ENCODE measurements at regions not wholly inside any gene's neighbourhood (a gene's known extent, or its start where the extent isn't known, plus 50 kb on each side); places are given as distances from the start of the nearest gene placed in this dataset.
"Not testable (repeated sequence)": the region's sequence is repeated elsewhere in the genome, so short reads cannot be mapped to it uniquely, and the experiment has no call there.

GRCh38 chr10:32143302-32143847 lies 87.2 kb upstream of the KIF5B start:
- DNase-seq (ENCODE audit: low read depth in 4 of 4, low spot score in 3 of 4), result no peak

- no peak for DNase-seq (ENCODE audit: low read depth in 4 of 4, low spot score in 3 of 4)
These were observed 86.4 kb upstream of the KIF5B start for GRCh38 chr10:32142646-32143045.

GRCh38 chr10:32141018-32141807 lies 85.0 kb upstream of the KIF5B start:
- DNase-seq (ENCODE audit: low read depth in 4 of 4, low spot score in 3 of 4), result no peak

- DNase-seq (ENCODE audit: low read depth in 4 of 4, low spot score in 3 of 4), result no peak
These were observed 84.2 kb upstream of the KIF5B start for GRCh38 chr10:32140403-32140802.

GRCh38 chr10:32139223-32140073 lies 83.2 kb upstream of the KIF5B start:
- no peak for DNase-seq (ENCODE audit: low read depth in 4 of 4, low spot score in 3 of 4)

- DNase-seq (ENCODE audit: low read depth in 4 of 4, low spot score in 3 of 4), result not testable (repeated sequence)
These were observed 80.7 kb upstream of the KIF5B start for GRCh38 chr10:32136927-32137326.

GRCh38 chr10:32135796-32136195 lies 79.6 kb upstream of the KIF5B start:
- DNase-seq (ENCODE audit: low read depth in 4 of 4, low spot score in 3 of 4), result not testable (repeated sequence)

- DNase-seq (ENCODE audit: low read depth in 4 of 4, low spot score in 3 of 4), result no peak
These were observed 76.2 kb upstream of the KIF5B start for GRCh38 chr10:32132357-32132946.

GRCh38 chr10:32131388-32131787 lies 75.2 kb upstream of the KIF5B start:
- no peak for DNase-seq (ENCODE audit: low read depth in 4 of 4, low spot score in 3 of 4)

- DNase-seq (ENCODE audit: low read depth in 4 of 4, low spot score in 3 of 4), result no peak
These were observed 74.6 kb upstream of the KIF5B start for GRCh38 chr10:32130788-32131187.

- DNase-seq (ENCODE audit: low read depth in 4 of 4, low spot score in 3 of 4), result no peak
These were observed 68.8 kb upstream of the KIF5B start for GRCh38 chr10:32125023-32125422.

- DNase-seq (ENCODE audit: low read depth in 4 of 4, low spot score in 3 of 4), result no peak
These were observed 66.8 kb upstream of the KIF5B start for GRCh38 chr10:32123021-32123420.

GRCh38 chr10:32121648-32122047 lies 65.4 kb upstream of the KIF5B start:
- DNase-seq (ENCODE audit: low read depth in 4 of 4, low spot score in 3 of 4), result no peak

GRCh38 chr10:32120147-32120546 lies 63.9 kb upstream of the KIF5B start:
- no peak for DNase-seq (ENCODE audit: low read depth in 4 of 4, low spot score in 3 of 4)

GRCh38 chr10:32114508-32114907 lies 58.3 kb upstream of the KIF5B start:
- no peak for DNase-seq (ENCODE audit: low read depth in 4 of 4, low spot score in 3 of 4)

- no peak for DNase-seq (ENCODE audit: low read depth in 4 of 4, low spot score in 3 of 4)
These were observed 55.8 kb upstream of the KIF5B start for GRCh38 chr10:32112055-32112454.

GRCh38 chr10:32111585-32111984 lies 55.4 kb upstream of the KIF5B start:
- DNase-seq (ENCODE audit: low read depth in 4 of 4, low spot score in 3 of 4), result no peak

- DNase-seq (ENCODE audit: low read depth in 4 of 4, low spot score in 3 of 4), result no peak
These were observed 54.6 kb upstream of the KIF5B start for GRCh38 chr10:32110790-32111189.

- DNase-seq (ENCODE audit: low read depth in 4 of 4, low spot score in 3 of 4), result no peak
These were observed 53.4 kb upstream of the KIF5B start for GRCh38 chr10:32109603-32110002.
